Brain microvascular endothelial cell (primary cell): ENCODE measurements at regions not wholly inside any gene's neighbourhood (a gene's known extent, or its start where the extent isn't known, plus 50 kb on each side); places are given as distances from the start of the nearest gene placed in this dataset.

Experiments used
- DNase-seq: peaks from one replicate; pipeline ENCODE4 v3.0.0-alpha.2; 2020
- H3K27ac ChIP-seq: fragments of 250-450 bp; sonication (Bioruptor Pico); 2 replicates; pipeline ENCODE4 v1.5.1; 2020; ENCODE audit warnings: mild to moderate bottlenecking, moderate library complexity
- H3K27me3 ChIP-seq: fragments of 250-450 bp; sonication (Bioruptor Pico); replicated peaks from 2 replicates; pipeline ENCODE4 v1.5.1; 2020; ENCODE audit warnings: mild to moderate bottlenecking
- H3K36me3 ChIP-seq: fragments of 250-450 bp; sonication (Bioruptor Pico); replicated peaks from 2 replicates; pipeline ENCODE4 v1.5.1; 2020; ENCODE audit warnings: mild to moderate bottlenecking
- H3K4me3 ChIP-seq: 2 replicates; pipeline ENCODE4 v1.5.1; 2011; ENCODE audit warnings: low read depth, mild to moderate bottlenecking, control low read depth, low read length, moderate library complexity
- CTCF ChIP-seq: IDR thresholded peaks from 2 replicates; pipeline ENCODE4 v1.5.1; 2011; ENCODE audit warnings: low read depth, mild to moderate bottlenecking, moderate library complexity, low read length, control low read depth, inconsistent platforms; ENCODE audit errors: missing control alignments
- in situ Hi-C: cut with HindIII; loops from 2 replicates; pipeline ENCODE4 v1.10.0; 2017; ENCODE audit warnings: low sequenced_read_pairs, low pct_ligation_motif_present

- H3K27me3 ChIP-seq = no peaks in the 10 kb centered on the region
- in situ Hi-C loops = no loop called here
- H3K36me3 ChIP-seq = no peaks in the 10 kb centered on the region
- TF ChIP-seq CTCF = no peak
- H3K27ac ChIP-seq = no peak overlapping the region
- no peak for DNase-seq
- no peak overlapping the region for H3K4me3 ChIP-seq
Observed at GRCh38 chr18:78722386-78722785, 257.2 kb upstream of the SALL3 start.

GRCh38 chr18:78722929-78723710 lies 256.5 kb upstream of the SALL3 start:
- no peak overlapping the region for H3K4me3 ChIP-seq
- H3K27me3 ChIP-seq = no peaks in the 10 kb centered on the region
- no peak for DNase-seq
- no peak for TF ChIP-seq CTCF
- no peak overlapping the region for H3K27ac ChIP-seq
- H3K36me3 ChIP-seq = no peaks in the 10 kb centered on the region
- in situ Hi-C loops = no loop called here

- Histone ChIP-seq H3K27me3 (no peaks in the 10 kb centered on the region), H3K36me3 (no peaks in the 10 kb centered on the region), H3K27ac (no peak overlapping the region), H3K4me3 (no peak overlapping the region)
- no peak for DNase-seq
- in situ Hi-C loops = no loop called here
- TF ChIP-seq CTCF = no peak
Observed at GRCh38 chr18:78724214-78724914, 255.3 kb upstream of the SALL3 start.

- in situ Hi-C loops = no loop called here
Observed at GRCh38 chr18:78725426-78725825, 254.2 kb upstream of the SALL3 start.

GRCh38 chr18:78726326-78727056 lies 253.1 kb upstream of the SALL3 start:
- in situ Hi-C loops = no loop called here
- Histone ChIP-seq H3K4me3 (no peak overlapping the region), H3K27ac (no peak overlapping the region), H3K36me3 (no peaks in the 10 kb centered on the region), H3K27me3 (no peaks in the 10 kb centered on the region)
- TF ChIP-seq CTCF = no peak
- DNase-seq = no peak

More at GRCh38 chr18:78725426-78725825, 254.2 kb upstream of the SALL3 start:
- TF ChIP-seq CTCF = no peak
- H3K36me3 ChIP-seq = no peaks in the 10 kb centered on the region
- no peak for DNase-seq
- H3K4me3 ChIP-seq = no peak overlapping the region
- no peaks in the 10 kb centered on the region for H3K27me3 ChIP-seq
- no peak overlapping the region for H3K27ac ChIP-seq
